IMR-90 (cell line): ENCODE measurements at regions not wholly inside any gene's neighbourhood (a gene's known extent, or its start where the extent isn't known, plus 50 kb on each side); places are given as distances from the start of the nearest gene placed in this dataset.

Experiments
- ATAC-seq: fragments of 200-7000 bp; cut with Tn5 transposase; 2 replicates; pipeline ENCODE4 v1.9.1; 2020; ENCODE audit warnings: low read depth, mild to moderate bottlenecking, moderate library complexity
- BruUV-seq: library from RNA; stranded (reverse); fragments of 400-500 nt; replicated peaks from 2 replicates; lab custom pipeline; 2021; lab: Mats Ljungman, UMichigan
- CTCF ChIA-PET: fragments of 300-600 bp; formaldehyde crosslinking; extraction: SDS; loops from one replicate; lab custom pipeline; 2021; ENCODE audit warnings: antibody characterized with exemption; lab: Yijun Ruan, JAX
- POLR2A ChIA-PET: fragments of 300-600 bp; sonication (Branson Sonifier 250); formaldehyde crosslinking; loops from one replicate; lab custom pipeline; 2022; ENCODE audit warnings: antibody characterized with exemption; ENCODE audit not compliant: unreplicated experiment; lab: Charles Lee
- DNase-seq: peaks from one replicate; pipeline ENCODE4 v3.0.0; 2013
- H2AFZ ChIP-seq: replicated peaks from 2 replicates; pipeline ENCODE3; 2013; ENCODE audit warnings: low read length, mild to moderate bottlenecking; ENCODE audit not compliant: poor library complexity
- H2AK5ac ChIP-seq: 2 replicates; pipeline ENCODE4 v1.6.1; 2013; ENCODE audit warnings: low read depth, low read length, inconsistent platforms
- H2AK9ac ChIP-seq: replicated peaks from 2 replicates; pipeline ENCODE3; 2013; ENCODE audit warnings: mild to moderate bottlenecking, low read depth, low read length, moderate library complexity; ENCODE audit not compliant: poor library complexity
- H2BK120ac ChIP-seq: 2 replicates; pipeline ENCODE4 v1.6.1; 2013; ENCODE audit warnings: low read depth, low read length, inconsistent platforms
- H2BK15ac ChIP-seq: 3 replicates; pipeline ENCODE4 v1.6.1; 2013; ENCODE audit warnings: low read depth, low read length, inconsistent platforms
- H2BK20ac ChIP-seq: 2 replicates; pipeline ENCODE4 v1.6.1; 2013; ENCODE audit warnings: low read depth, mild to moderate bottlenecking, inconsistent platforms, low read length, moderate library complexity
- H2BK5ac ChIP-seq: 2 replicates; pipeline ENCODE4 v1.6.1; 2013; ENCODE audit warnings: mild to moderate bottlenecking, low read depth, low read length, inconsistent platforms; ENCODE audit not compliant: poor library complexity, severe bottlenecking
- H3K14ac ChIP-seq: replicated peaks from 2 replicates; pipeline ENCODE4 v1.6.1; 2013; ENCODE audit warnings: low read depth, low read length, inconsistent platforms
- H3K18ac ChIP-seq: 2 replicates; pipeline ENCODE4 v1.6.1; 2013; ENCODE audit warnings: low read depth, low read length, control low read depth
- H3K23ac ChIP-seq: 2 replicates; pipeline ENCODE4 v1.6.1; 2013; ENCODE audit warnings: low read depth, low read length, inconsistent platforms
- H3K27ac ChIP-seq: 2 replicates; pipeline ENCODE4 v1.5.1; 2013; ENCODE audit warnings: mild to moderate bottlenecking, control low read depth, low read length; ENCODE audit not compliant: insufficient read depth
- H3K27me3 ChIP-seq: 2 replicates; pipeline ENCODE4 v1.6.1; 2013; ENCODE audit warnings: low read length; ENCODE audit not compliant: control insufficient read depth, insufficient read depth
- H3K36me3 ChIP-seq: 2 replicates; pipeline ENCODE4 v1.6.1; 2013; ENCODE audit warnings: low read length, mixed read lengths; ENCODE audit not compliant: control insufficient read depth, insufficient read depth
- H3K4ac ChIP-seq: 2 replicates; pipeline ENCODE4 v1.6.1; 2013; ENCODE audit warnings: low read depth, low read length, inconsistent platforms
- H3K4me1 ChIP-seq: 2 replicates; pipeline ENCODE4 v1.6.1; 2013; ENCODE audit warnings: low read length, mixed read lengths; ENCODE audit not compliant: control insufficient read depth, insufficient read depth
- H3K4me2 ChIP-seq: 2 replicates; pipeline ENCODE4 v1.6.1; 2013; ENCODE audit warnings: low read depth, mild to moderate bottlenecking, control low read depth, low read length, moderate library complexity
- H3K4me3 ChIP-seq: 2 replicates; pipeline ENCODE4 v1.5.1; 2013; ENCODE audit warnings: low read depth, mild to moderate bottlenecking, control low read depth, low read length, moderate library complexity; ENCODE audit not compliant: insufficient read depth
- H3K56ac ChIP-seq: 2 replicates; pipeline ENCODE4 v1.6.1; 2013; ENCODE audit warnings: low read length, inconsistent platforms; ENCODE audit not compliant: insufficient read depth; ENCODE audit errors: extremely low read depth
- H3K79me1 ChIP-seq, 2 experiments: 2 replicates each; pipeline ENCODE4 v1.6.1; 2013; ENCODE audit warnings: low read length in 2 of 2, inconsistent platforms in 1 of 2, low read depth in 1 of 2
- H3K9ac ChIP-seq: 2 replicates; pipeline ENCODE4 v1.6.1; 2013; ENCODE audit warnings: low read depth, low read length, control low read depth
- H3K9me1 ChIP-seq: 2 replicates; pipeline ENCODE4 v1.6.1; 2013; ENCODE audit warnings: low read length, inconsistent platforms; ENCODE audit not compliant: insufficient read depth
- H3K9me3 ChIP-seq: 2 replicates; pipeline ENCODE4 v1.6.1; 2013; ENCODE audit warnings: low read length; ENCODE audit not compliant: control insufficient read depth, insufficient read depth
- H4K20me1 ChIP-seq: 2 replicates; pipeline ENCODE4 v1.6.1; 2013; ENCODE audit warnings: low read length, inconsistent platforms; ENCODE audit not compliant: insufficient read depth
- H4K5ac ChIP-seq: 2 replicates; pipeline ENCODE4 v1.6.1; 2013; ENCODE audit warnings: mild to moderate bottlenecking, low read depth, low read length, control low read depth
- H4K8ac ChIP-seq, 2 experiments: 2 replicates each; pipeline ENCODE4 v1.6.1; 2013; ENCODE audit warnings: low read depth in 2 of 2, low read length in 2 of 2, control low read depth in 1 of 2, inconsistent platforms in 1 of 2
- H4K91ac ChIP-seq: 2 replicates; pipeline ENCODE4 v1.6.1; 2013; ENCODE audit warnings: low read depth, low read length, inconsistent platforms; ENCODE audit not compliant: insufficient read depth
- CEBPB ChIP-seq: IDR thresholded peaks from 2 replicates; pipeline ENCODE4 v1.6.1; 2012; ENCODE audit warnings: low read depth, low read length, improper control_type of control experiment
- ELK1 ChIP-seq: fragments of 150-350 bp; IDR thresholded peaks from 2 replicates; pipeline ENCODE4 v1.6.1; 2016; ENCODE audit warnings: low read depth, mild to moderate bottlenecking, low read length, moderate library complexity, borderline replicate concordance
- USF2 ChIP-seq: fragments of 150-350 bp; IDR thresholded peaks from 2 replicates; pipeline ENCODE4 v1.6.1; 2017; ENCODE audit warnings: mild to moderate bottlenecking, antibody characterized with exemption, low read length, low read depth
- dilution Hi-C: fragments of 300-500 bp; cut with HindIII; formaldehyde crosslinking; loops from one replicate; pipeline ENCODE4 v1.14.3; 2018; ENCODE audit warnings: low sequenced_read_pairs; ENCODE audit not compliant: unreplicated experiment
- in situ Hi-C: fragments of 300-500 bp; cut with MboI; formaldehyde crosslinking; loops from 3 replicates; pipeline ENCODE4 v1.14.3; 2019; ENCODE audit warnings: low sequenced_read_pairs, inconsistent platforms, mixed read lengths
- intact Hi-C: fragments of 100-400 bp; cut with micrococcal nuclease; formaldehyde crosslinking; loops from 2 replicates; pipeline ENCODE4 v1.10.0; 2022

DNA sequence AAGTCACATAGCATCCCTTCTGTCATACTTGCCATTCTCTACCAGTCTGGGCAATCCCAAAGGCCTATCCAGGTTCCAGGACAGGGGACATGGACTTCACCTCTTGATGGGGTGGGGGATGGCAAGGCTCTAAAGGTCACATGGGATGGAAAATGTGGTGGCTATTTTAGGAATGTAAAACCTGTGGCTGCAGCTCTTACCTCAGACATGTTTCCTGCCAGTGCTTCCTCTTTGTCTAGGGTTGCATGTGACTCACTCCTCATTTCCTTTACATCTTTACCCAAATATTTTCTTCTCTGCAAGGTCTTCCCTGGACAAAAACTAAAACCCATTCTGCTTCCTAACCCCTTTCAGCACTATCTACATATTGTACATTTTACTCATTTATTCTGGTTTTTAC is 135.7 kb downstream of the BTBD3 start:
- intact Hi-C loops (no loop called here), dilution Hi-C loops (no loop called here), in situ Hi-C loops (no loop called here)
- H4K91ac ChIP-seq, result peak overlapping the region; percentile 52; the same call in 1 of the 2 replicates
- no peaks in the 10 kb centered on the region for H3K9me3 ChIP-seq
- no peak overlapping the region for H4K5ac ChIP-seq
- no peaks in the 10 kb centered on the region; a peak in 1 of 4 replicates for H3K79me1 ChIP-seq
- peak overlapping the region; percentile 37 for H2BK5ac ChIP-seq
- H3K56ac ChIP-seq, result no peak overlapping the region
- H3K4me2 ChIP-seq, result no peak overlapping the region
- H2AK5ac ChIP-seq, result peak overlapping the region; percentile 89
- ChIA-PET POLR2A (no interaction called here), CTCF (no interaction called here)
- peak overlapping the region; percentile 6; the same call in 1 of the 2 replicates for H3K27ac ChIP-seq
- peak overlapping the region; percentile 96 for H2BK120ac ChIP-seq
- peak overlapping the region; percentile 4 to 68; a peak in 1 of 4 replicates for H4K8ac ChIP-seq
- TF ChIP-seq CEBPB (peak; percentile 11; the same call in 1 of the 2 replicates), USF2 (peak; percentile 12; the same call in 1 of the 2 replicates), ELK1 (no peak)
- no peaks in the 10 kb centered on the region for H3K36me3 ChIP-seq
- no TSS peak for BruUV-seq
- no peak overlapping the region for H3K4me3 ChIP-seq
- no peaks in the 10 kb centered on the region for H4K20me1 ChIP-seq
- DNase-seq (peak; percentile 77), ATAC-seq (peak; percentile 72)
- H3K23ac ChIP-seq, result peak overlapping the region; percentile 76; the same call in 1 of the 2 replicates
- H2BK15ac ChIP-seq, result peak overlapping the region; percentile 5; the same call in 1 of the 3 replicates
- H3K27me3 ChIP-seq, result no peaks in the 10 kb centered on the region
- H3K9ac ChIP-seq, result no peak overlapping the region
- H3K9me1 ChIP-seq, result peaks cover 7% of the 10 kb centered on the region
- H2BK20ac ChIP-seq, result peak overlapping the region; percentile 96
- H3K4ac ChIP-seq, result peak overlapping the region; percentile 89
- peak overlapping the region; percentile 77 for H2AFZ ChIP-seq
- H3K14ac ChIP-seq, result peak overlapping the region; percentile 91
- no peak overlapping the region for H2AK9ac ChIP-seq
- no peak overlapping the region for H3K18ac ChIP-seq
- peaks cover 5% of the 10 kb centered on the region for H3K4me1 ChIP-seq
